ENCODE measurements at regions not wholly inside any gene's neighbourhood (a gene's known extent, or its start where the extent isn't known, plus 50 kb on each side); places are given as distances from the start of the nearest gene placed in this dataset.

DNA sequence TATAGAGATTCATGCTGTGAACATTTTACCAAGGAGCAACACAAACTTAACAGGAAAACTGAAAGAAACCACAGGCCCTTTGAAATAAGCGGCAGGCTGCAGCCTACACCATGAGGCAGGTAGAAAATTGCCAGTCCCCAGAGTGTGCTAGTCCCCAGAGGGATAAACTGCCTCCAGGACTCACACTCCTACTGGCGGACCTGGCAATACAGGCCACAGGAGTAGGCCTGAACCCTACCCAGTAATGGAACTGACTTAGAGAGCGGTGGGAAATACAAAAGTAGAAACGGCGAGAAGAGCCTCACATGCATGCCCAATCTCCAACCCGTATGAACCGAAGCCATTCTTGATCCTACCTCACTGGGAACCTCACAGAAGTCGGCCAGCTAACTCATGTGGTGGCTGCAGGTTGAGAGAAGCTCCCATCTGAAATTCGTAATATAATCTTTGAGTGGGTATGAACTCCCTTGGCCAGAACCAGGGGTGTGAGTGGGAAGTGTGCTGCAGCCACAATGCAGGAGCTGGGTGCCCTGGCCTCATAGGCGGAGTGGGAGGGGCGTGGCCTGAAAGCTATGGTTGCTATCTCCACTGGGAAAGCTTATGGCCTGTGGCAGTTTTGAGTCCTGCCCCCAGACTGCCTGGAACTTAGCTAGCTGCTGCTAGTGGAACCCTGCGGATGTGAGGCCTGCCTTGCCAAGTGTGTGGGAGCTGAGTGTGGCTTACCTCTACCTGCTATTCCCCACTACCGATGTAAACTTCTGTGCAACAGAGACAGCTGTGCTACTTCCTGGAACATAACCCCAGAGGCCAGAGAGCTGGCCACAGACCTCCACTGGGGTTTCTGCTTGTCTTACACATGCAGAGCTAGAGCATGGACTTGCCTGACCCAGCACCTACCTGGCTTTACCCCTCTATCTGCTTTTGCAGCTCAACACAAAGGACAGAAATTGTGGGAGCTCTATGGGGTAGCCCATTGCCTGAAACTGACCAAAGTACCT, 146.5 kb upstream of the COL21A1 start:
- Histone ChIP-seq H3K4me2 (no peak overlapping the region), H3K36me3 (ENCODE audit: insufficient read depth) (no peaks in the 10 kb centered on the region), H3K9me2 (ENCODE audit: insufficient read depth) (0 out of 2 replicates have a peak, but pooled peaks cover 2% of the 10 kb centered on the region), H3K27ac (ENCODE audit: low read depth) (no peak overlapping the region), H3F3A (replicated peaks; ENCODE audit: low read depth) (no peaks in the 10 kb centered on the region), H2AFZ (peak overlapping the region; percentile 69), H3K27me3 (ENCODE audit: insufficient read depth) (no peaks in the 10 kb centered on the region), H3K4me1 (ENCODE audit: insufficient read depth) (0 out of 2 replicates have a peak, but pooled peaks cover under 1% of the 10 kb centered on the region), H4K20me1 (replicated peaks; ENCODE audit: insufficient read depth) (no peaks in the 10 kb centered on the region), H3K79me2 (replicated peaks; ENCODE audit: insufficient read depth) (no peaks in the 10 kb centered on the region), H3K4me3 (no peak overlapping the region)
- DNase-seq (ENCODE audit: low spot score) (no peak), ATAC-seq (peak; percentile 67)
- Mint-ChIP-seq H3K27ac (no peak overlapping the region), H3K36me3 (ENCODE audit: low read depth) (no peaks in the 10 kb centered on the region), H3K9me3 (peaks cover 2% of the 10 kb centered on the region; the same call in 1 of the 3 replicates), H3K4me3 (no peak overlapping the region), H3K27me3 (ENCODE audit: insufficient read depth, low read depth, poor library complexity) (peaks cover 3% of the 10 kb centered on the region), H3K4me1 (no peaks in the 10 kb centered on the region)
- TF ChIP-seq, protein P1, sequence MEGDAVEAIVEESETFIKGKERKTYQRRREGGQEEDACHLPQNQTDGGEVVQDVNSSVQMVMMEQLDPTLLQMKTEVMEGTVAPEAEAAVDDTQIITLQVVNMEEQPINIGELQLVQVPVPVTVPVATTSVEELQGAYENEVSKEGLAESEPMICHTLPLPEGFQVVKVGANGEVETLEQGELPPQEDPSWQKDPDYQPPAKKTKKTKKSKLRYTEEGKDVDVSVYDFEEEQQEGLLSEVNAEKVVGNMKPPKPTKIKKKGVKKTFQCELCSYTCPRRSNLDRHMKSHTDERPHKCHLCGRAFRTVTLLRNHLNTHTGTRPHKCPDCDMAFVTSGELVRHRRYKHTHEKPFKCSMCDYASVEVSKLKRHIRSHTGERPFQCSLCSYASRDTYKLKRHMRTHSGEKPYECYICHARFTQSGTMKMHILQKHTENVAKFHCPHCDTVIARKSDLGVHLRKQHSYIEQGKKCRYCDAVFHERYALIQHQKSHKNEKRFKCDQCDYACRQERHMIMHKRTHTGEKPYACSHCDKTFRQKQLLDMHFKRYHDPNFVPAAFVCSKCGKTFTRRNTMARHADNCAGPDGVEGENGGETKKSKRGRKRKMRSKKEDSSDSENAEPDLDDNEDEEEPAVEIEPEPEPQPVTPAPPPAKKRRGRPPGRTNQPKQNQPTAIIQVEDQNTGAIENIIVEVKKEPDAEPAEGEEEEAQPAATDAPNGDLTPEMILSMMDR (conservative IDR thresholded peaks at IDR 0.05; ENCODE audit: low read depth in 2 of 2) = no peak
- TF ChIP-seq, protein P2, sequence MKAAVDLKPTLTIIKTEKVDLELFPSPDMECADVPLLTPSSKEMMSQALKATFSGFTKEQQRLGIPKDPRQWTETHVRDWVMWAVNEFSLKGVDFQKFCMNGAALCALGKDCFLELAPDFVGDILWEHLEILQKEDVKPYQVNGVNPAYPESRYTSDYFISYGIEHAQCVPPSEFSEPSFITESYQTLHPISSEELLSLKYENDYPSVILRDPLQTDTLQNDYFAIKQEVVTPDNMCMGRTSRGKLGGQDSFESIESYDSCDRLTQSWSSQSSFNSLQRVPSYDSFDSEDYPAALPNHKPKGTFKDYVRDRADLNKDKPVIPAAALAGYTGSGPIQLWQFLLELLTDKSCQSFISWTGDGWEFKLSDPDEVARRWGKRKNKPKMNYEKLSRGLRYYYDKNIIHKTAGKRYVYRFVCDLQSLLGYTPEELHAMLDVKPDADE (IDR thresholded peaks at IDR 0.05) = no peak
- TF ChIP-seq POLR2AphosphoS5 (IDR thresholded peaks at IDR 0.05; ENCODE audit: low read depth) = no peak
- TF ChIP-seq, protein P3, sequence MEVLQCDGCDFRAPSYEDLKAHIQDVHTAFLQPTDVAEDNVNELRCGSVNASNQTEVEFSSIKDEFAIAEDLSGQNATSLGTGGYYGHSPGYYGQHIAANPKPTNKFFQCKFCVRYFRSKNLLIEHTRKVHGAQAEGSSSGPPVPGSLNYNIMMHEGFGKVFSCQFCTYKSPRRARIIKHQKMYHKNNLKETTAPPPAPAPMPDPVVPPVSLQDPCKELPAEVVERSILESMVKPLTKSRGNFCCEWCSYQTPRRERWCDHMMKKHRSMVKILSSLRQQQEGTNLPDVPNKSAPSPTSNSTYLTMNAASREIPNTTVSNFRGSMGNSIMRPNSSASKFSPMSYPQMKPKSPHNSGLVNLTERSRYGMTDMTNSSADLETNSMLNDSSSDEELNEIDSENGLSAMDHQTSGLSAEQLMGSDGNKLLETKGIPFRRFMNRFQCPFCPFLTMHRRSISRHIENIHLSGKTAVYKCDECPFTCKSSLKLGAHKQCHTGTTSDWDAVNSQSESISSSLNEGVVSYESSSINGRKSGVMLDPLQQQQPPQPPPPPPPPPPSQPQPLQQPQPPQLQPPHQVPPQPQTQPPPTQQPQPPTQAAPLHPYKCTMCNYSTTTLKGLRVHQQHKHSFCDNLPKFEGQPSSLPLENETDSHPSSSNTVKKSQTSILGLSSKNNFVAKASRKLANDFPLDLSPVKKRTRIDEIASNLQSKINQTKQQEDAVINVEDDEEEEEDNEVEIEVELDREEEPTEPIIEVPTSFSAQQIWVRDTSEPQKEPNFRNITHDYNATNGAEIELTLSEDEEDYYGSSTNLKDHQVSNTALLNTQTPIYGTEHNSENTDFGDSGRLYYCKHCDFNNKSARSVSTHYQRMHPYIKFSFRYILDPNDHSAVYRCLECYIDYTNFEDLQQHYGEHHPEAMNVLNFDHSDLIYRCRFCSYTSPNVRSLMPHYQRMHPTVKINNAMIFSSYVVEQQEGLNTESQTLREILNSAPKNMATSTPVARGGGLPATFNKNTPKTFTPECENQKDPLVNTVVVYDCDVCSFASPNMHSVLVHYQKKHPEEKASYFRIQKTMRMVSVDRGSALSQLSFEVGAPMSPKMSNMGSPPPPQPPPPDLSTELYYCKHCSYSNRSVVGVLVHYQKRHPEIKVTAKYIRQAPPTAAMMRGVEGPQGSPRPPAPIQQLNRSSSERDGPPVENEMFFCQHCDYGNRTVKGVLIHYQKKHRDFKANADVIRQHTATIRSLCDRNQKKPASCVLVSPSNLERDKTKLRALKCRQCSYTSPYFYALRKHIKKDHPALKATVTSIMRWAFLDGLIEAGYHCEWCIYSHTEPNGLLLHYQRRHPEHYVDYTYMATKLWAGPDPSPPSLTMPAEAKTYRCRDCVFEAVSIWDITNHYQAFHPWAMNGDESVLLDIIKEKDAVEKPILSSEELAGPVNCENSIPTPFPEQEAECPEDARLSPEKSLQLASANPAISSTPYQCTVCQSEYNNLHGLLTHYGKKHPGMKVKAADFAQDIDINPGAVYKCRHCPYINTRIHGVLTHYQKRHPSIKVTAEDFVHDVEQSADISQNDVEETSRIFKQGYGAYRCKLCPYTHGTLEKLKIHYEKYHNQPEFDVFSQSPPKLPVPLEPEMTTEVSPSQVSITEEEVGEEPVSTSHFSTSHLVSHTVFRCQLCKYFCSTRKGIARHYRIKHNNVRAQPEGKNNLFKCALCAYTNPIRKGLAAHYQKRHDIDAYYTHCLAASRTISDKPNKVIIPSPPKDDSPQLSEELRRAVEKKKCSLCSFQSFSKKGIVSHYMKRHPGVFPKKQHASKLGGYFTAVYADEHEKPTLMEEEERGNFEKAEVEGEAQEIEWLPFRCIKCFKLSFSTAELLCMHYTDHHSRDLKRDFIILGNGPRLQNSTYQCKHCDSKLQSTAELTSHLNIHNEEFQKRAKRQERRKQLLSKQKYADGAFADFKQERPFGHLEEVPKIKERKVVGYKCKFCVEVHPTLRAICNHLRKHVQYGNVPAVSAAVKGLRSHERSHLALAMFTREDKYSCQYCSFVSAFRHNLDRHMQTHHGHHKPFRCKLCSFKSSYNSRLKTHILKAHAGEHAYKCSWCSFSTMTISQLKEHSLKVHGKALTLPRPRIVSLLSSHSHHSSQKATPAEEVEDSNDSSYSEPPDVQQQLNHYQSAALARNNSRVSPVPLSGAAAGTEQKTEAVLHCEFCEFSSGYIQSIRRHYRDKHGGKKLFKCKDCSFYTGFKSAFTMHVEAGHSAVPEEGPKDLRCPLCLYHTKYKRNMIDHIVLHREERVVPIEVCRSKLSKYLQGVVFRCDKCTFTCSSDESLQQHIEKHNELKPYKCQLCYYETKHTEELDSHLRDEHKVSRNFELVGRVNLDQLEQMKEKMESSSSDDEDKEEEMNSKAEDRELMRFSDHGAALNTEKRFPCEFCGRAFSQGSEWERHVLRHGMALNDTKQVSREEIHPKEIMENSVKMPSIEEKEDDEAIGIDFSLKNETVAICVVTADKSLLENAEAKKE (CRISPR knock-in tag; IDR thresholded peaks at IDR 0.05) = no peak
- no peak for TF ChIP-seq ZNF331 (CRISPR knock-in tag; IDR thresholded peaks at IDR 0.05; ENCODE audit: low read depth)
- no peak for TF ChIP-seq JUNB (IDR thresholded peaks at IDR 0.05; ENCODE audit: unreplicated experiment)
- TF ChIP-seq CREB1 (CRISPR knock-in tag; IDR thresholded peaks at IDR 0.05; ENCODE audit: low read depth) = no peak
- no peak for TF ChIP-seq ZNF114 (CRISPR knock-in tag; IDR thresholded peaks at IDR 0.05)
- no peak for TF ChIP-seq EZH2phosphoT487 (IDR thresholded peaks at IDR 0.05; ENCODE audit: unreplicated experiment)
- no peak for TF ChIP-seq STAT1 (IDR thresholded peaks at IDR 0.05; ENCODE audit: unreplicated experiment)
- TF ChIP-seq, protein P4, sequence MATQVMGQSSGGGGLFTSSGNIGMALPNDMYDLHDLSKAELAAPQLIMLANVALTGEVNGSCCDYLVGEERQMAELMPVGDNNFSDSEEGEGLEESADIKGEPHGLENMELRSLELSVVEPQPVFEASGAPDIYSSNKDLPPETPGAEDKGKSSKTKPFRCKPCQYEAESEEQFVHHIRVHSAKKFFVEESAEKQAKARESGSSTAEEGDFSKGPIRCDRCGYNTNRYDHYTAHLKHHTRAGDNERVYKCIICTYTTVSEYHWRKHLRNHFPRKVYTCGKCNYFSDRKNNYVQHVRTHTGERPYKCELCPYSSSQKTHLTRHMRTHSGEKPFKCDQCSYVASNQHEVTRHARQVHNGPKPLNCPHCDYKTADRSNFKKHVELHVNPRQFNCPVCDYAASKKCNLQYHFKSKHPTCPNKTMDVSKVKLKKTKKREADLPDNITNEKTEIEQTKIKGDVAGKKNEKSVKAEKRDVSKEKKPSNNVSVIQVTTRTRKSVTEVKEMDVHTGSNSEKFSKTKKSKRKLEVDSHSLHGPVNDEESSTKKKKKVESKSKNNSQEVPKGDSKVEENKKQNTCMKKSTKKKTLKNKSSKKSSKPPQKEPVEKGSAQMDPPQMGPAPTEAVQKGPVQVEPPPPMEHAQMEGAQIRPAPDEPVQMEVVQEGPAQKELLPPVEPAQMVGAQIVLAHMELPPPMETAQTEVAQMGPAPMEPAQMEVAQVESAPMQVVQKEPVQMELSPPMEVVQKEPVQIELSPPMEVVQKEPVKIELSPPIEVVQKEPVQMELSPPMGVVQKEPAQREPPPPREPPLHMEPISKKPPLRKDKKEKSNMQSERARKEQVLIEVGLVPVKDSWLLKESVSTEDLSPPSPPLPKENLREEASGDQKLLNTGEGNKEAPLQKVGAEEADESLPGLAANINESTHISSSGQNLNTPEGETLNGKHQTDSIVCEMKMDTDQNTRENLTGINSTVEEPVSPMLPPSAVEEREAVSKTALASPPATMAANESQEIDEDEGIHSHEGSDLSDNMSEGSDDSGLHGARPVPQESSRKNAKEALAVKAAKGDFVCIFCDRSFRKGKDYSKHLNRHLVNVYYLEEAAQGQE (IDR thresholded peaks at IDR 0.05; ENCODE audit: unreplicated experiment) = no peak
- TF ChIP-seq NANOG (IDR thresholded peaks at IDR 0.05; ENCODE audit: borderline replicate concordance) = no peak
- no peak for TF ChIP-seq EZH2 (IDR thresholded peaks at IDR 0.05; ENCODE audit: low read depth, unreplicated experiment)
